ENCODE measurements at regions not wholly inside any gene's neighbourhood (a gene's known extent, or its start where the extent isn't known, plus 50 kb on each side); places are given as distances from the start of the nearest gene placed in this dataset.

DNA sequence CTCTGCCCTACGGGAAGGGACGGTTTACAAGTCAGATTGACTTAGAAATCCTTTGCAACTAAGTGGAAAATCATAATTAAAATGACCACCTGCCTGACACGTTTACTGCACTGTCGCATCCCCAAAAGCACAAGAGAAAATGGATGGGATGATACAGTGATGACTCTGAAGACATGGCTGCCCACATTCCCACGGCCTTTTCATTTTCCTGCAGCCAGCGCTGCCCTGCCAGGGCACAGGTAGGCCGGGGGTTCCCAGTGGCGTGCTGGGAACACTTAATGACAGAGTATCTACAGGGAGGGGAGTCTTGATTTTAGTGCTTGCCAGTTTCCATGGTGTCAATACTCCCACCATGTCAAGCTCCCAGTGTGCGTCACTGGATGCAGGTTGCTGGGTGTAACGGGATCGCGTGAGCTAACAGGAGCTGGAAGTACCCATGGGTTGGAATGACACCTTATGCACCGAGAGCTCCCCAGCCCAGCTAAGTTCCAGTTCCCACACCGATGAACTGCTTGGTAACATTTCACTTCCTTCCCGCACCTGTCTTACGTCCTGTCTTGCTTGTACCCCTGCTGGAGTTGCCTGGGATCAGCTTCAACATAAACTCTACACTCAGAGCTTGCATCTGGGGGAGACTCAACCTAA, 129.0 kb downstream of the ANKRD60 start:
- 87 to 88% methylated on average over 16 of the region's 16 CpGs for WGBS, 2 donors
- Histone ChIP-seq H3K4me1 (ENCODE audit: control insufficient read depth in 5 of 5, insufficient read depth in 5 of 5, low read length in 5 of 5) (peaks cover 0 to 10% (median 0%) of the 10 kb centered on the region in 5 donors), H3K4me3 (no peak overlapping the region), H3K27me3 (ENCODE audit: control insufficient read depth in 3 of 3, insufficient read depth in 3 of 3, low read length in 2 of 3) (peaks cover 0 to 5% (median 2%) of the 10 kb centered on the region in 3 donors), H3K36me3 (ENCODE audit: control insufficient read depth in 4 of 4, insufficient read depth in 4 of 4, low read length in 4 of 4) (no peaks in the 10 kb centered on the region), H3K9ac (ENCODE audit: insufficient read depth in 1 of 2, low read length in 2 of 2) (no peak overlapping the region), H3K9me3 (ENCODE audit: control insufficient read depth in 4 of 4, insufficient read depth in 3 of 4, low read length in 3 of 4) (no peaks in the 10 kb centered on the region), H3K27ac (ENCODE audit: low read depth in 1 of 2, low read length in 1 of 2) (no peak overlapping the region)
- ATAC-seq (ENCODE audit: insufficient read depth, low FRiP score) (no peak), DNase-seq (no peak)
- TF ChIP-seq CTCF (IDR thresholded peaks at IDR 0.05; ENCODE audit: control extremely low read depth, extremely low read depth) = no peak

DNA sequence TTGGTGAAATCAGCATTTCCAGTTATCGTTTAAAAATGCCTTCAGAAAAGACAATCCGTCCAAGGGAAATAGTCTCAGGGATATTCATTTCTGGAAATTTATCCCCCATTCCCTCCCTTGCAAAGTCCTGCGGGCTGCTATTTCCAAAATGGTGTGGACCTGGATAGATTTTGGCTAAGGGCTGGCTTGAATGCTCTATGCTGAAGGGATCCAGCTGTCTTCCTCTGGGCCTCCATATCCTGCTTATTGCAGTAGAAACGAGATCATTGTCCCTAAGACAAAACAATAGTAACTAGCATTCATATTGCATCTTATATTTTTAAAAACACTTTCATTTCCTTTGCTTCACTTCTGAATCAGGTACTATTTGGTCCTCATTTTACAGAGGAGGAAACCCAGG, 129.9 kb downstream of the ANKRD60 start:
- ATAC-seq (ENCODE audit: insufficient read depth, low FRiP score) (no peak), DNase-seq (peak; percentile 42 to 78 (median 61))
- 73 to 84% methylated on average over 4 of the region's 4 CpGs for WGBS, 2 donors
- Histone ChIP-seq H3K27me3 (ENCODE audit: control insufficient read depth in 3 of 3, insufficient read depth in 3 of 3, low read length in 2 of 3) (peaks cover 0 to 2% (median 0%) of the 10 kb centered on the region in 3 donors), H3K4me1 (ENCODE audit: control insufficient read depth in 5 of 5, insufficient read depth in 5 of 5, low read length in 5 of 5) (peaks cover 0 to 10% (median 0%) of the 10 kb centered on the region in 5 donors), H3K27ac (ENCODE audit: low read depth in 1 of 2, low read length in 1 of 2) (no peak overlapping the region), H3K9me3 (ENCODE audit: control insufficient read depth in 4 of 4, insufficient read depth in 3 of 4, low read length in 3 of 4) (no peaks in the 10 kb centered on the region), H3K36me3 (ENCODE audit: control insufficient read depth in 4 of 4, insufficient read depth in 4 of 4, low read length in 4 of 4) (no peaks in the 10 kb centered on the region), H3K4me3 (no peak overlapping the region), H3K9ac (ENCODE audit: insufficient read depth in 1 of 2, low read length in 2 of 2) (no peak overlapping the region)
- TF ChIP-seq CTCF (IDR thresholded peaks at IDR 0.05; ENCODE audit: control extremely low read depth, extremely low read depth) = no peak

- Histone ChIP-seq H3K4me1 (ENCODE audit: control insufficient read depth in 5 of 5, insufficient read depth in 5 of 5, low read length in 5 of 5) (peaks cover 0 to 10% (median 0%) of the 10 kb centered on the region in 5 donors), H3K27ac (ENCODE audit: low read depth in 1 of 2, low read length in 1 of 2) (no peak overlapping the region), H3K4me3 (no peak overlapping the region), H3K9ac (ENCODE audit: insufficient read depth in 1 of 2, low read length in 2 of 2) (no peak overlapping the region), H3K9me3 (ENCODE audit: control insufficient read depth in 4 of 4, insufficient read depth in 3 of 4, low read length in 3 of 4) (no peaks in the 10 kb centered on the region), H3K36me3 (ENCODE audit: control insufficient read depth in 4 of 4, insufficient read depth in 4 of 4, low read length in 4 of 4) (no peaks in the 10 kb centered on the region), H3K27me3 (ENCODE audit: control insufficient read depth in 3 of 3, insufficient read depth in 3 of 3, low read length in 2 of 3) (peaks cover 0 to 2% (median 0%) of the 10 kb centered on the region in 3 donors)
- WGBS, 2 donors = 86 to 91% methylated on average over 7 of the region's 7 CpGs
- no peak for TF ChIP-seq CTCF (IDR thresholded peaks at IDR 0.05; ENCODE audit: control extremely low read depth, extremely low read depth)
- DNase-seq = no peak
- ATAC-seq (ENCODE audit: insufficient read depth, low FRiP score) = no peak
Observed at GRCh38 chr20:58097943-58098342, 130.5 kb downstream of the ANKRD60 start.

DNA sequence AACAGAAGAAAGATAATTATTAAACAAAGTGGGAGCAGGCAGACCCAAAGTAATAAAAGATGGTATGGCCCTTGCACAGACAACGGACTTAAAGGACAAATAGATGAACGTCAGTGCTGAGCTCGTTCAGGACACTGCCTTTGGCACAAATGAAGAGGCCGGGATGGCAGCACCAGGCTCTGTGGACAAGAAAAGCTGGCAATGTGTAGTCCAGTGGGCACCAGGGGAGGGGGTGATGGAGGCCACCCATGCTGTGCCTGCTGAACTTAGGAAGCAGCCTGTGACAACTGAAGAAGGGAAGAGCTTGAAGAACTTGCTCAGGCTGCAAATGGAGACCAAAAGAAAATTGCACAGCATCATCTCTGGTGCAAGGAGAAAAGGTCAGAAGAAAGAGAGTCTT, 131.0 kb downstream of the ANKRD60 start:
- WGBS, 2 donors = 86 to 87% methylated on average over 4 of the region's 4 CpGs
- peaks cover 0 to 2% (median 0%) of the 10 kb centered on the region in 3 donors for H3K27me3 ChIP-seq (ENCODE audit: control insufficient read depth in 3 of 3, insufficient read depth in 3 of 3, low read length in 2 of 3)
- no peak for TF ChIP-seq CTCF (IDR thresholded peaks at IDR 0.05; ENCODE audit: control extremely low read depth, extremely low read depth)
- no peaks in the 10 kb centered on the region for H3K9me3 ChIP-seq (ENCODE audit: control insufficient read depth in 4 of 4, insufficient read depth in 3 of 4, low read length in 3 of 4)
- peaks cover 0 to 6% (median 0%) of the 10 kb centered on the region in 5 donors for H3K4me1 ChIP-seq (ENCODE audit: control insufficient read depth in 5 of 5, insufficient read depth in 5 of 5, low read length in 5 of 5)
- no peak overlapping the region for H3K27ac ChIP-seq (ENCODE audit: low read depth in 1 of 2, low read length in 1 of 2)
- no peak for DNase-seq
- no peak for ATAC-seq (ENCODE audit: insufficient read depth, low FRiP score)
- H3K4me3 ChIP-seq = no peak overlapping the region
- no peaks in the 10 kb centered on the region for H3K36me3 ChIP-seq (ENCODE audit: control insufficient read depth in 4 of 4, insufficient read depth in 4 of 4, low read length in 4 of 4)
- no peak overlapping the region for H3K9ac ChIP-seq (ENCODE audit: insufficient read depth in 1 of 2, low read length in 2 of 2)

Data from lung (tissue), 11 donors.